GM18517 (cell line): ENCODE measurements at regions not wholly inside any gene's neighbourhood (a gene's known extent, or its start where the extent isn't known, plus 50 kb on each side); places are given as distances from the start of the nearest gene placed in this dataset.
"Not testable (repeated sequence)": the region's sequence is repeated elsewhere in the genome, so short reads cannot be mapped to it uniquely, and the experiment has no call there.

ENCODE experiments used
- ATAC-seq: cut with Tn5 transposase; IDR thresholded peaks from one replicate; pipeline ENCODE4 v1.9.1; 2021; ENCODE audit warnings: mild to moderate bottlenecking, moderate library complexity; ENCODE audit not compliant: unreplicated experiment

DNA sequence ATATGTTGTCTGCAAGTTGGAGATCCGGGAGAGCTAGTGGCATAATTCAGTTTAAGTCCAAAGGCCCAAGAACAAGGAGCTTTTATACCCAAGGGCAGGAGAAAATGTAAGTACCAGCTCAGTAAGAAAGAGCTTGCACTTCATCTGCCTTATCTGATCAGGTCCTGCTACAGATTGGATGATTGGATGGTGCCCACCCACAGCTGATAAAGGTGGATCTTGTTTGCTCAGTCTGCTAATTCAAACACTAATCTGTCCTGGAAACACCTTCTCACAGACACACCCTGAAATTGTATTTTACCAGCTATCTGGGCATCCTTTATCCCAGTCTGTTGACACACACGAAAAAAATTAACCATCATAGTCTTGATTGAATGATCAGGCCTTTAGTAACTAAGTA, 230.7 kb upstream of the SLC16A7 start:
- no peak for ATAC-seq

DNA sequence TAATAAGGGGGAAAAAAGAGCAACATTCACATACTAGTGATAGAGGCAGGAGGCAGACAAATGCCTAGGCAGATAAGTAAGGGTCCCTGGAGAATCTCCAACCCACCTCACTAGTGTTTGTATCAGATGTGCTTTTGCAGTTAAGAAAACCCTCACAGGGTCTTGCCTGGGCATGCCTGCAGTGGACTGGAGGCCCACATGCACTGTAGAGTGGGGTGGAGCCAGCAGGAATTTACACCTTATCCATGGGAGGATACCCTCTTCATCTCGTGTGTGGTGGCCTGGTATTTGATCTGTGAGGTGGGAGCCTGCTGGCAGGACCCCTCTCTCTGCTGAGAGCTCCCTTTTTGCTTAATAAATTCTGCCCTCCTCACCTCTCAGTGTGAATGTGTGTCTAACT, 238.0 kb upstream of the SLC16A7 start:
- no peak for ATAC-seq

DNA sequence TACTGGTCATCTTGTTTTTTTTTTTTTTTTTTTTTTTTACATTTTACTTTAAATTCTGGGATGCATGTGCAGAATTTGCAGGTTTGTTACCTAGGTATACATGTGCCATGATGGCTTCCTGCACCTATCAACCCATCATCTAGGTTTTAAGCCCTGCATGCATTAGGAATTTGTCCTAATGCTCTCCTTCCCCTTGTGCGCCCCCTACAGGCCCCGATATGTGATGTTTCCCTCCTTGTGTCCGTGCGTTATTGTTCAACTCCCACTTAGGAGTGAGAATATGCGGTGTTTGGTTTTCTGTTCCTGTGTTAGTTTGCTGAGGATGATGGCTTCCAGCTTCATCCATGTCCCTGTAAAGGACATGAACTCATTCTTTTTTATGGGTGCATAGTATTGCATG, 249.6 kb upstream of the SLC16A7 start:
- not testable (repeated sequence) for ATAC-seq

DNA sequence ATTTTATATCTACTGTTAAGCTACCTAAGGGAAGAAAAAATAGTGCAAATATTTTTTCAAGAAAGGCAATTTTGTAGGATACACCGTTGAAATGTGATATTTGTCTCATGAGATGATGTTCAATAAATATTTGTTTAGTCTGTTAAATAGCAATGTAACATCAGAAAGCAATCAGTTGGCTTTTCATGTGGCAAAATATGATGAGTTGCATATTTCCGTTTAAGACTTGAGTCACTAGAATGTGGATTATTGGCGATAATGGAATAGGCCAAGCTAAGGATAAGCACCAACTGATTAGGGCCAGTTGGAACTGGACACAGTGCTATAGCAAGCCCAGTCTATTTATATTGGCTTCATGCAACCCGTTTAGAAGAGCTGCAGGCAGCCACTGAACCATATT, 250.4 kb upstream of the SLC16A7 start:
- ATAC-seq, result no peak

DNA sequence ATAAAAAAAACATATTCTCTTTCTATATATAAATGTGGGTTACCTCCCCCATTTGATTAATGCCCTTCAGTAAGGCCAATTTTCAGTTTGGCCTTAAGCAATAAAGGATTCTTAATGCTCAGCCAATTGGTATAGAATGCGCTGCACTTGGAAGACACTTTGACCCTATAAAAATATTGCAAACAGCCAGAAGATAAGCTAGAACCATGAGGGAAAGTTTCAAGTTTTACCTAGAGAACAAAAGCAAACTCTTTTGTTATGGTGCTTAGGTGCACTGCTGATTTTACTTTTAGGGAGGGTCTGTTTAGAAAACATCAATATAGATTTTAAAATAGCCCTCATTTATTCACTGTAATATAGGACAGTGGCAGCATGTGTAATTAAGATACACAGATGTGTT, 251.6 kb upstream of the SLC16A7 start:
- no peak for ATAC-seq

DNA sequence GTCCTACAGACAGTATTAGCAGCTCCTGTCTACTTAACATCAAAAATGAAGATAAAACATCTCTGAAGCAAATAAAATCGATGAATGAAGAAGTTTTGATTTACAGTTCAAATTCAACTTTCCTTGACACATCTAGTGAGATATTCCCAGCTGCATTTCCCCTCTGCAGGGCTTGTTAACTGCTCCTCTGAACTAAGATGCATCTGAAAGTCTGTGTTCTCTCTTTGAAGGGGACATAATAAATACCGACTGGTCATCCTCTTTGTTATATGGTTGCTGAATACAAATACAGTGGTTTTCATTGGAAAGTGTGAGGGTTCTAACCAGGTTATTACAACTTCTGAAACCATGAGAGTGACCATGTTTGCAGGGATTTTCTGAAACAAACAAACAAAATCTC, 266.4 kb upstream of the SLC16A7 start:
- ATAC-seq, result no peak

DNA sequence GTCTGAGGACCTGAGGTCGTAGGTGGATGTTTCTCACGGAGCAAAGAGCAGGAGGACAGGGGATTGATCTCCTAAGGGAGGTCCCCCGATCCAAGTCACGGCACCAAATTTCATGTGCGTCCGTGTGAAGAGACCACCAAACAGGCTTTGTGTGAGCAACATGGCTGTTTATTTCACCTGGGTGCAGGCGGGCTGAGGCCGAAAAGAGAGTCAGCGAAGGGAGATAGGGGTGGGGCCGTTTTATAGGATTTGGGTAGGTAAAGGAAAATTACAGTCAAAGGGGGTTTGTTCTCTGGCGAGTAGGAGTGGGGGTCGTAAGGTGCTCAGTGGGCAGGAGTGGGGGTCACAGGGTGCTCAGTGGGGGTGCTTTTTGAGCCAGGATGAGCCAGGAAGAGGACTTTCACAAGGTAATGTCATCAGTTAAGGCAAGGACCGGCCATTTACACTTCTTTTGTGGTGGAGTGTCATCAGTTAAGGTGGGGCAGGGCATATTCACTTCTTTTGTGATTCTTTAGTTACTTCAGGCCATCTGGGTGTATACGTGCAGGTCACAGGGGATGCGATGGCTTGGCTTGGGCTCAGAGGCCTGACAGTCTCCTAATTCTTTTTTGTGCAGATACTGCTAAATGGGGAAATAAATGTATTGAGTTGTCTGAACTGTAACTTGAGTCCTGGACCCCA, 267.3 kb upstream of the SLC16A7 start:
- ATAC-seq, result not testable (repeated sequence)

DNA sequence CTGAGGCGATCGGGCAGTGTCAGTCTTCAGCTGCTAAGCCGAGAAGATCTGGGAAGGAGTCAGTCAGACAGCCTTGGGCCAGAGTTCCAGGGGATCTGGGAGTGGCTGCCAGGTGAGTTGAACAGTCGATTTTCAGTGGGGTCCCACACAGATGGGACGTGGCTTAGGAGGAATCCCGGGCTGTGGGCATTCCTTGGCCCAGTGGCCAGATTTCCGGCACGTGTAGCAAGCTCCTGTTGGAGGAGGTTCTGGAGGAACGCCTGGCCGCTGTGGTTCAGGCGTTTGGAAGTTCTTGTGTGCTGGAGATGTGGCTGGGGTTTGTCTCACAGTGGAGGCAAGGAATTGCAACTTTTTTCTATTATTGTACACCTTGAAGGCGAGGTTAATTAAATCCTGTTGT, 269.4 kb upstream of the SLC16A7 start:
- ATAC-seq, result not testable (repeated sequence)

DNA sequence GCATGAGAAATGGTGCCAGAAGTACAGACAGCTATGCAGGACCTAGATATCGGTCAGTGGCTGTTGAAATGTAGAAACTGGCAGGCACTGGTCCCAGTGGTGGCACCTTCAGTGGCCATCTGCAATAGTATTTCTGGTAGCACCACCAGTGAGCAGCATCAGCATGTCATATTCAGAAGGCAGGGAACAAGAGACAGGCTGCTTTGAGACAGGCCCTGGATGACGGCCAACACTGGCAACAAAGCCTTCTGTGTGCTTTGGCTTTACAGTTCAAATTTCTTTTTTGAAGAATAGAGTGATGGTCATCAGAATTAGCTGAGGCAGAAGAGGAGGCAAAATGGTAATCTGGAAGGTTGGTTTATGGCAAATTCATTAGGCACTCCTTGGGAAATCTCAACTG, 273.4 kb upstream of the SLC16A7 start:
- no peak for ATAC-seq

DNA sequence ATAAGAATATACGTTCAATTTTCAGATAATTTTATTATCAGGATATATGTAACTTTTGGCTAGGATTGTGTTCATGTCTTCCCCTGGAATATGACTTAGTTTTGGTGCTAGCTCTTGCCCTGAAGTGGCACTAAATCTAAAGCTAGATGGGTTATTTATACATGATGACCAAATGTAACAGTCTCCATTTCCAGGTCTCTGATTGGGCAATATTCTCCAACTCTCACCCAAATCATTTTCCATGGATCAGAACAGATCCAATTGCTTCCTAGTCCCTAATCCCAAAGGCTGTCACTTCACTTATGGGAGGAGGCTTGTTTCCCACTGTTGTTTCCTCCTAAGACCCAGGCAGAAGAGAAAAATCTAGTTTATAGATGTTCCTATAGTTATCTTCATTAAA, 274.6 kb upstream of the SLC16A7 start:
- no peak for ATAC-seq

DNA sequence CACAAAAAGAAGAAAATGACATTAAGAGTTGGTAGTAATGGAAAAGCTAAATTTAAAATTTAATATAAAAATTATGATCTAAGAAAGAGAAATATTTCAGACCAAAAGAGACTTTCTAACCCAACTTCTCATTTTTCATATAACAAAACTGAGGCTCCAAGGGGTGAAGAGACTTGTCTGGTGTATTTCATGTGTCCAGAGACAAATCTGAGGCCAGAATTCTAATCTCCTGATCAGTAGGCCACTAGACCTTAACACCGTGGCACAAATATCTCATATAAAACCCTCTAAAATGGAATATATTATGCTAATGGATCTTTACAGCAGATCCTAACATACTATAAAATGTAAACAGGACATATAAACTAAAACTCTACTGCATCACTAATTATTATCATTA, 275.7 kb upstream of the SLC16A7 start:
- ATAC-seq, result no peak

DNA sequence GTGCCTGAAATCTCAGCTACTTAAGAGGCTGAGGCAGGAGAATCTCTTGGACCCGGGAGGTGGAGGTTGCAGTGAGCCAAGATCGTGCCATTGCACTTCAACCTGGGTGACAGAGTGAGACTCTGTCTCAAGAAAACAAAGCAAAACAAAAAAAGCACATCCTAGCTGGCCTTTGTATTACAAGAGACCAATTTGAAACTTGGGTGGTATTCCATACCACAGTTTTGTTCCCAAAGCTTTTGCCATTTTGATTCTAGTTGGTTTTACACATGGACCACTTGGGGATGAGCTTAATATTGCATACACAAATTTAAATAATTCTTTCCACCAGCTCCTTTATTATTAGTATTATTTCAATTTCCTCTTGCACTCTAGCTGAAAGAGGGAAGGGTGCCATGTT, 276.9 kb upstream of the SLC16A7 start:
- no peak for ATAC-seq

DNA sequence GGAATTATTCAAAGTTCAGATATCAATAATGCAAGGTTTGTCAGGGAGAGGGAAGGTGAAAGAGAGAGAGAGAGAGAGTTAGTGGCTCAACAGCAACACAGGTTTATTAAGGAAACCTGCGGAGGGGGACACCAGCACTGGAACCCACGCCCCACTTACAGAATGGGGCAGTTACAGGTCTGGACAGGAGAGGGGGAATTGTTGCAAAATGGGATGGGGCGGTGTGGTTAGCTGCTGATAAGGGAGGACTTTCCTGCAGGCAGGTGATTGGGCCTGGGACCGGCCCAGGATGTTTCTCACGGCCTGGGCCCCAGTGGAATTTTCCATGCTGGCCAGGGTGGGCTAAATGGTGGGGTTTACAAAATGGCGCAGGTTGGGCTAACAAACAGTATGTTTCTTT, 278.2 kb upstream of the SLC16A7 start:
- ATAC-seq, result no peak

DNA sequence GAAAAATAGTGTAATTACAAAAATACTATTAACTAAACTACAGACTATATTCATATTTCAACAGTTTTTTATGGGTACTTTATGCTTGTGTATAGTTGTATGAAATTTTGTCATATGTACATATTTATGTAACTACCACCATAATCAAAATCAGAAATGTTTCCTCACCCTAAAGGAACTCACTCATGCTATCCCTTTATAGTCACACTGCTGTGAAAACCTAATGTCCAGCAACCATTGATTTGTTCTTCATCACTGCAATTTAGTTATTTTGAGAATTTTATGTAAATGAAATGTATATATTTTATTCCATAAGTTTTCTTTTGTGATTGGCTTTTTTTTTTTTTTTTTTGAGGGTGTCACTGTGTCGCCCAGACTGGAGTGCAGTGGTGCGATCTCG, 278.9 kb upstream of the SLC16A7 start:
- ATAC-seq, result no peak

DNA sequence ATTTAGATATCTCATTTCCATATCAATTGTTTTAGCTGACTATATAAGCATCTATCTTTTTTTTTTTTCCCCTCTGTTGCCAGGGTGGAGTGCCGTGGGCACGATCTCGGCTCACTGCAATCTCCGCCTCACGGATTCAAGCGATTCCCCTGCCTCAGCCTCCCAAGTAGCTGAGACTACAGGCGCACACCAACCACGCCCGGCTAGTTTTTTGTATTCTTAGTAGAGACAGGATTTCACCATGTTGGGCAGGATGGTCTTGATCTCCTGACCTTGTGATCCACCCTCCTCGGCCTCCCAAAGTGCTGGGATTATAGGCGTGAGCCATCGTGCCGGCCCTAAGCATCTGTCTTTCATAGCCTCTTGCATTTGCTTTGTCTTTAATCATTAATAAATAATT, 279.5 kb upstream of the SLC16A7 start:
- not testable (repeated sequence) for ATAC-seq

DNA sequence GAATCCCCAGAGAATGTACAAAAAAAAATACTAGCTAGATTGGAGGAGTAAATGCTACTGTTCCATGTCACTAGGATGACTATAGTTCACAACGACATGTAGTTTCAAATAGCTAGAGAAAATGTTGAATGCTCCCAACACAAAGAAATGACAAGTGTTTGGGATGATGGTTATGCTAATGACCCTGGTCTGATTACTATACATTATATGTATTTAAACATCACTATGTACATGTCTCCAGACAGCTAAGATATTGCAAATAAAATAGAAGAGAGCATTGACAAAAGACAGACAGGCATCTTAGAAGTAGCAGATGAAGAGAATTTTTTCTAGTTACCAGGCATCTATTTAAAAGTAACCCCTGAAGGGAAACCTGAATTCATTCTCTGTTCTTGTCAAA, 281.6 kb upstream of the SLC16A7 start:
- ATAC-seq, result no peak

DNA sequence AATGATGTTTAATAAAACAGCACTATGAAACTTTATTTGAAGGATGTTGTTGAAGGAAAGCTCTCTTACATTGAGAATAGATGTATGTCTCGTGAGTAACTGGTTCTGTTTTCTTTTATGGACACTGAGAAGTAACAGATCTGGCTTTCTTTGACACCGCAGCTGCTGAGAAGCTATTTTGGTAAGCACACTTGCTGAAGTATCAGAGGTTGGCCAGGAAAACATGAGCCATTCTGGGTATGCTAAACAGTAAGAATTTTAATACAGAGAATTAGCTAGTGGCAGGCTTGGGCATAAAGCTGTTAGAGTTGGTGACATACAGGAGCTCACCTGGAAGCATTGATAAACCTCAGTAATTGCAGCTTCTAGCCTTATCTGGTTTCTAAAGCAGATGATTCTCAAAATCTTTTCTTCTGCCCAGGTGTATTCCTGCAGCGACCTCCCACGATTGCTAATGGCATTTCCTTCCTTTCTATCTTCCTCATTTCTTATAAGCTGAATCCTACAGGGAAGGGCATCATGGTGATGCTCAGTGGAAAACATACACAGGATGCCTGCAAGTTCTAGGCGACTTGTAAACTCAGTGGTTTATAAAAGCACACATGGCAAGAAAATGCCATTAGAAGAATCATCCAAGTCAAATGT, 291.6 kb upstream of the SLC16A7 start:
- no peak for ATAC-seq

DNA sequence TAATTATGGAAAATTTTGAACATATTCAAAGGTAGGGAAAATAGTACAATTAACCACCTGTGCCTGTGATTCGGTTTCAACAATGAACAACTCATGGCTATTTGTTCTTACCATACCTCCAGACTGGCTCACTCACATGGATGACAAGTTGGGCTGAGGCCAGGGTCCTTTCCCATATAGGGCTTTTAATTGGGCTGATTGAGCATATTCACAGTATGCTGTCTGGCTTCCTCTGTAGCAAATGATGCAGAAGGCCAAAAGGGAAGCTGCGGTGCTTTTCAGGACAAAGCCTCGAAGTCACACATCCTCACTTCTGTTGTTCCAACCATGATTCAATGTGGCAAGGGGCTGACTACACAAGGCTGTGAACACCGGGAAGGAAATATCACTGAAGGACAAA, 297.5 kb upstream of the SLC16A7 start:
- no peak for ATAC-seq

DNA sequence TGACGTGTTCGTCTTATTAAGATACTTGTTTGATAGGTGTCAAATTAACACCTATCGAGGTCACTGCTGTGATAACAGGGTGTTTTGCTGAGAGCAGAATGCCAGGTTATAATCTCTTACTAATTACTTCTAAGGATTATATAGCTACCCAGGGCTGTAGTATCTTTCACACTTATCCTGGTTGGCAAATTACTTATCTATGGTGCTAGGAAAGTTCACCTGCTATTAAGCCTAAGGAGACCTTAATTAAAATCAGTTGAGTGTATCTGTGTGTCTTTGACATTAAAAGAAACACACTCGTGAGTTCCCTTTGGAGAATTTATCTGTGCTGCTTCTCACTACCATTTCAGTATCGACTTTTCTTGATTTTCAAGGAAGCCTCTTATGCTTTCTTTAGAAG, 301.6 kb upstream of the SLC16A7 start:
- ATAC-seq, result no peak

DNA sequence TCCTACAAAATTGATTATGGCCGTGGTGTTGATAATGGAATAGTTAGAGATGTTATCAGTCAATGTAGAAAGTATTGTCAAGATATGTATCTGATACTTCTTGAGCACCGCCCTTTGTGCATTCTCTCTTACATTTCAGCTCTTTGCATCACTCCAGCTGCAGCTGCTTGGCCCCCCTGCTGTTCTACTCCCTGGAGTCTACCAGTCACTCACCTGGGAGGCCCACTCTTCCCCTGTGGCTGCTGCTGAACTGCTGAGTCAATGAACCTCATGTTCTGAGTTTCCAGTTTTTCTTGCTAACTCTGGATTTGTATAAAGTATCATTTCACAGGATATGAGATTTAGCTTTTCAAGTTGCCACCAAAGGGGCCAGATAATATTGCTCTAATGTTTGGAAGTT, 312.8 kb upstream of the SLC16A7 start:
- no peak for ATAC-seq

DNA sequence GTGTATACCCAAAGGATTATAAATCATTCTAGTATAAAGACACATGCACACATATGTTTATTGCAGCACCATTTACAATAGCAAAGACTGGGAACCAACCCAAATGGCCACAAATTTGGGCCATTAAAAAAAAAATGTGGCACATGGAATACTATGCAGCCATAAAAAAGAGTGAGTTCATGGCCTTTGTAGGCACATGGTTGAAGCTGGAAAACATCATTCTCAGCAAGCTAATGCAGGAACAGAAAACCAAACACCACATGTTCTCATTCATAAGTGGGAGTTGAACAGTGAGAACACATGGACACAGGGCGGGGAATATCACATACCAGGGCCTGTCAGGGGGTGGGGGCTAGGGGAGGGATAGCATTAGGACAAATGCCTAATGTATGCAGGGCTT, 322.3 kb upstream of the SLC16A7 start:
- not testable (repeated sequence) for ATAC-seq

DNA sequence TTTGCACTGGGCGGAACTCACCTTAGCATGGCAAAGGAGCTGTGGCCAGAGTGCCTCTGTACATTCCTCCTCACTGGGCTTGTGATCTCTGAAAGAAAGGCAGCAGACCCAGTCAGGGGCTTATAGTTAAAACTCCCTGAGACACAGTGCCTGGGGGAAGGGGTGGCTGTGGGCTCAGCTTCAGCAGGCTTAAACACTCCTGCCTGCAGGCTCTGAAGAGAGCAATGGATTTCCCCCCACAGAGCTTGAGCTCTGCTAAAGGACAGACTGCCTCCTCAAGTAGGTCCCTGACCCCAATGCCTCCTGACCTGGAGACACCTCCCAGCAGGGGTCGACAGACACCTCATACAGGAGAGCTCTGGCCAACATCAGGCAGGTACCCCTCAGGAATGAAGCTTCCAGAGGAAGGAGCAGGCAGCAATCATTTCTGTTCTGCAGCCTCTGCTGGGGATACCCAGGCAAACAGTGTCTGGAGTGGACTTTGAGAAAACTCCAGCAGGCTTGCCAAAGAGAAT, 327.5 kb upstream of the SLC16A7 start:
- no peak for ATAC-seq

DNA sequence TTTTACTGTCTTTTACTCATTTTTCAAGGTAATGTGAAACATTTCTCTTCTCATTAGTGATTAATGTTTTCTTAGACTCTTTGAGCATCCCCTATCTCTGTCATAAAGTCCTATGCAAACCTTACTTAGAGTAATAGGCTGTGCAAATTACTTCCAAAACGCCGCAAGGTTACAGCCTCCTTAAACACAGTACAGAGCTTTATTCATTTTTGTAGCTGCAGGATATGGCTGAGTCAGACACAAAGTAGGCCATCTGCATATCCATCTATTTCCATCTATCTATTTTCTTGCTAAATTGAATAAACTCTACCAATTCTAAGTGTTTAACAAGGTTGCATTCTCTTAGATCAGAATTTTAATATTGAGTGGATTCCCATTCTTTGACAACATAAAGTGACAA, 335.6 kb upstream of the SLC16A7 start:
- ATAC-seq, result no peak
